HepG2 (cell line): ENCODE measurements at regions not wholly inside any gene's neighbourhood (a gene's known extent, or its start where the extent isn't known, plus 50 kb on each side); places are given as distances from the start of the nearest gene placed in this dataset.

Source experiments
- ATAC-seq: fragments of 200-7000 bp; cut with Tn5 transposase; 3 replicates; pipeline ENCODE4 v1.9.1; 2020; ENCODE audit warnings: mild to moderate bottlenecking, moderate library complexity
- BruUV-seq: library from RNA; stranded (reverse); fragments of 400-500 nt; replicated peaks from 2 replicates; lab custom pipeline; 2021; lab: Mats Ljungman, UMichigan
- CTCF ChIA-PET: fragments of 300-600 bp; formaldehyde crosslinking; extraction: SDS; loops from one replicate; lab custom pipeline; 2021; ENCODE audit warnings: low total read pairs, inconsistent platforms, low intra/inter-chr PET ratio; lab: Yijun Ruan, JAX
- POLR2A ChIA-PET: fragments of 350-600 bp; sonication (Branson Sonifier 250); formaldehyde crosslinking; loops from one replicate; lab custom pipeline; 2020; ENCODE audit warnings: antibody characterized with exemption, inconsistent platforms; lab: Yijun Ruan, JAX
- DNase-seq: peaks from one replicate; pipeline ENCODE4 v3.0.0-alpha.2; 2015; ENCODE audit warnings: low spot score
- FAIRE-seq: peaks from 3 replicates; lab custom pipeline; 2011; peaks lifted over from hg19 to GRCh38; lab: Jason Lieb, UNC
- H2AFZ ChIP-seq: one replicate; pipeline ENCODE4 v1.6.1; 2011; ENCODE audit warnings: low read length, inconsistent platforms
- H3K27ac ChIP-seq: fragments of 300-600 bp; 3 replicates; pipeline ENCODE4 v1.8.0; 2011; ENCODE audit warnings: mixed run types, mild to moderate bottlenecking, mixed read lengths, low read length, inconsistent platforms; ENCODE audit not compliant: insufficient read depth; ENCODE audit errors: extremely low read length
- H3K27me3 ChIP-seq, 2 experiments: fragments of 200-600 bp in 1 of 2; 2 replicates in 1 of 2; 3 replicates in 1 of 2; pipeline versions ENCODE4 v1.6.0 to v1.8.0; 2011; ENCODE audit warnings: low read length in 2 of 2, mild to moderate bottlenecking in 2 of 2, moderate library complexity in 2 of 2, inconsistent platforms in 1 of 2; ENCODE audit not compliant: insufficient read depth in 2 of 2, control insufficient read depth in 1 of 2
- H3K36me3 ChIP-seq, 2 experiments: fragments of 200-600 bp in 1 of 2; replicated peaks in 1 of 2; 2 replicates in 1 of 2; 3 replicates in 1 of 2; pipeline versions ENCODE4 v1.5.1 to v1.8.0; 2011; ENCODE audit warnings: low read length in 2 of 2, inconsistent platforms in 1 of 2; ENCODE audit not compliant: insufficient read depth in 2 of 2, control insufficient read depth in 1 of 2
- H3K4me1 ChIP-seq: 2 replicates; pipeline ENCODE4 v1.5.1; 2012; ENCODE audit warnings: low read length, inconsistent platforms; ENCODE audit not compliant: insufficient read depth
- H3K4me2 ChIP-seq: 2 replicates; pipeline ENCODE4 v1.6.0; 2011; ENCODE audit warnings: low read depth, low read length, inconsistent platforms
- H3K4me3 ChIP-seq, 3 experiments: fragments of 200-600 bp in 1 of 3; sonication (generic), shearing (Covaris generic) in 1 of 3; replicated peaks in 1 of 3; 2 replicates each; pipeline ENCODE4 v1.5.1; 2011 to 2016; ENCODE audit warnings: low read length in 3 of 3, inconsistent platforms in 2 of 3, low read depth in 2 of 3, mild to moderate bottlenecking in 2 of 3, control low read depth in 1 of 3, mixed read lengths in 1 of 3; ENCODE audit not compliant: insufficient read depth in 1 of 3
- H3K79me2 ChIP-seq: one replicate; pipeline ENCODE4 v1.6.1; 2011; ENCODE audit warnings: low read length, inconsistent platforms; ENCODE audit not compliant: insufficient read depth
- H3K9ac ChIP-seq: 2 replicates; pipeline ENCODE4 v1.6.0; 2011; ENCODE audit warnings: mild to moderate bottlenecking, low read depth, low read length, inconsistent platforms; ENCODE audit not compliant: insufficient read depth
- H3K9me3 ChIP-seq: 2 replicates; pipeline ENCODE4 v1.5.1; 2012; ENCODE audit warnings: mild to moderate bottlenecking, low read length
- H4K20me1 ChIP-seq: 2 replicates; pipeline ENCODE4 v1.6.0; 2011; ENCODE audit warnings: inconsistent platforms, mild to moderate bottlenecking, low read length, moderate library complexity; ENCODE audit not compliant: insufficient read depth
- ARID5B ChIP-seq: IDR thresholded peaks from 2 replicates; pipeline ENCODE4 v1.4.0; 2020; ENCODE audit warnings: mild to moderate bottlenecking, missing genetic modification reagents
- ATF7 ChIP-seq, 2 experiments: fragments of 450-650 bp in 1 of 2; sonication (generic) in 1 of 2; formaldehyde crosslinking in 1 of 2; IDR thresholded peaks; 2 replicates each; pipeline versions ENCODE4 v1.4.0 to v1.6.1; 2016 to 2020; ENCODE audit warnings: antibody characterized with exemption in 1 of 2, mild to moderate bottlenecking in 1 of 2, missing genetic modification reagents in 1 of 2
- ERF ChIP-seq: IDR thresholded peaks from 2 replicates; pipeline ENCODE4 v1.6.1; 2018; ENCODE audit warnings: missing biosample characterization, missing genetic modification reagents
- FOXA1 ChIP-seq, 2 experiments: fragments of 450-650 bp in 1 of 2; sonication (generic) in 1 of 2; formaldehyde crosslinking in 1 of 2; IDR thresholded peaks; 2 replicates each; pipeline versions ENCODE4 v1.4.0 to v1.6.1; 2016 to 2020; ENCODE audit warnings: missing genetic modification reagents in 1 of 2
- NFKB2 ChIP-seq: sonication (generic); formaldehyde crosslinking; IDR thresholded peaks from 2 replicates; pipeline ENCODE4 v1.4.0; 2020; ENCODE audit warnings: missing genetic modification reagents, borderline replicate concordance
- RBAK ChIP-seq: sonication (generic); formaldehyde crosslinking; IDR thresholded peaks from 2 replicates; pipeline ENCODE4 v1.5.1; 2020; ENCODE audit warnings: mild to moderate bottlenecking, missing genetic modification reagents
- SUZ12 ChIP-seq: fragments of 150-350 bp; IDR thresholded peaks from 2 replicates; pipeline ENCODE4 v1.6.1; 2014; ENCODE audit warnings: low read depth, low read length
- TBX3 ChIP-seq: fragments of 450-650 bp; IDR thresholded peaks from 2 replicates; pipeline ENCODE4 v1.6.1; 2017; ENCODE audit warnings: antibody characterized with exemption, mild to moderate bottlenecking, inconsistent platforms, borderline replicate concordance
- TRIM24 ChIP-seq: sonication (generic); formaldehyde crosslinking; IDR thresholded peaks from 2 replicates; pipeline ENCODE4 v1.8.0; 2022; ENCODE audit warnings: mild to moderate bottlenecking, missing genetic modification reagents
- ZNF124 ChIP-seq: sonication (generic); formaldehyde crosslinking; IDR thresholded peaks from 2 replicates; pipeline ENCODE4 v1.4.0; 2020; ENCODE audit warnings: missing genetic modification reagents
- ZNF207 ChIP-seq: fragments of 450-650 bp; IDR thresholded peaks from 2 replicates; pipeline ENCODE4 v1.6.1; 2016; ENCODE audit warnings: antibody characterized with exemption, borderline replicate concordance
- ZNF441 ChIP-seq: sonication (generic); formaldehyde crosslinking; IDR thresholded peaks from 2 replicates; pipeline ENCODE4 v1.7.0; 2021; ENCODE audit warnings: missing genetic modification reagents, borderline replicate concordance
- ZSCAN12 ChIP-seq: sonication (generic); formaldehyde crosslinking; IDR thresholded peaks from 2 replicates; pipeline ENCODE4 v1.9.0; 2021; ENCODE audit warnings: mild to moderate bottlenecking, missing genetic modification reagents
- WGBS: methylation state at CpG from one replicate; pipeline ENCODE4 v1.1.6; 2017; ENCODE audit warnings: low lambda C conversion rate; 5-methylcytosine and 5-hydroxymethylcytosine counted together
- in situ Hi-C: cut with HindIII; loops from 2 replicates; pipeline ENCODE4 v1.10.0; 2017; ENCODE audit warnings: low pct_unique_long_range_greater_than_20kb; ENCODE audit not compliant: extremely low pct_ligation_motif_present
- intact Hi-C: fragments of 100-400 bp; cut with micrococcal nuclease; formaldehyde crosslinking; loops from one replicate; pipeline ENCODE4 v1.10.0; 2022; ENCODE audit not compliant: unreplicated experiment
- TF ChIP-seq, protein P1 (sequence below): sonication (generic); formaldehyde crosslinking; IDR thresholded peaks from 2 replicates; pipeline ENCODE4 v1.5.1; 2020; ENCODE audit warnings: missing genetic modification reagents, mild to moderate bottlenecking, borderline replicate concordance

GRCh38 chr13:73903561-73903960, 230.6 kb downstream of the KLF12 start:
- H3K79me2 ChIP-seq, result no peaks in the 10 kb centered on the region
- H3K4me1 ChIP-seq, result no peaks in the 10 kb centered on the region
- H3K9ac ChIP-seq, result no peak overlapping the region
- H3K27ac ChIP-seq, result no peak overlapping the region
- H3K27me3 ChIP-seq, result no peaks in the 10 kb centered on the region
- WGBS, result 70% methylated on average over 6 of the region's 7 CpGs
- no peak for DNase-seq
- H3K36me3 ChIP-seq, result no peaks in the 10 kb centered on the region
- FAIRE-seq, result no peak
- H4K20me1 ChIP-seq, result no peaks in the 10 kb centered on the region
- no TSS peak for BruUV-seq
- H3K4me3 ChIP-seq, result no peak overlapping the region
- no peaks in the 10 kb centered on the region for H3K9me3 ChIP-seq
- ChIA-PET CTCF (no interaction called here), POLR2A (no interaction called here)
- no peak overlapping the region for H3K4me2 ChIP-seq
- no peak for TF ChIP-seq NFKB2 (CRISPR knock-in tag)
- no peak for TF ChIP-seq ZSCAN12 (CRISPR knock-in tag)
- no peak for TF ChIP-seq SUZ12
- no peak for TF ChIP-seq ZNF207
- TF ChIP-seq ZNF124 (CRISPR knock-in tag), result no peak
- TF ChIP-seq TRIM24 (CRISPR knock-in tag), result no peak
- no peak for TF ChIP-seq ARID5B (CRISPR knock-in tag)
- no peak for TF ChIP-seq ATF7 (IDR thresholded peaks at IDR 0.05)
- no peak for TF ChIP-seq ATF7 (CRISPR knock-in tag; IDR thresholded peaks at IDR 0.05)
- no peak for TF ChIP-seq RBAK (CRISPR knock-in tag)
- no peak for TF ChIP-seq ZNF441
- no peak for TF ChIP-seq ERF (CRISPR knock-in tag)
- TF ChIP-seq TBX3, result no peak
- no peak for TF ChIP-seq FOXA1 (IDR thresholded peaks at IDR 0.05)
- TF ChIP-seq FOXA1 (CRISPR knock-in tag; IDR thresholded peaks at IDR 0.05), result no peak
- TF ChIP-seq, protein P1, sequence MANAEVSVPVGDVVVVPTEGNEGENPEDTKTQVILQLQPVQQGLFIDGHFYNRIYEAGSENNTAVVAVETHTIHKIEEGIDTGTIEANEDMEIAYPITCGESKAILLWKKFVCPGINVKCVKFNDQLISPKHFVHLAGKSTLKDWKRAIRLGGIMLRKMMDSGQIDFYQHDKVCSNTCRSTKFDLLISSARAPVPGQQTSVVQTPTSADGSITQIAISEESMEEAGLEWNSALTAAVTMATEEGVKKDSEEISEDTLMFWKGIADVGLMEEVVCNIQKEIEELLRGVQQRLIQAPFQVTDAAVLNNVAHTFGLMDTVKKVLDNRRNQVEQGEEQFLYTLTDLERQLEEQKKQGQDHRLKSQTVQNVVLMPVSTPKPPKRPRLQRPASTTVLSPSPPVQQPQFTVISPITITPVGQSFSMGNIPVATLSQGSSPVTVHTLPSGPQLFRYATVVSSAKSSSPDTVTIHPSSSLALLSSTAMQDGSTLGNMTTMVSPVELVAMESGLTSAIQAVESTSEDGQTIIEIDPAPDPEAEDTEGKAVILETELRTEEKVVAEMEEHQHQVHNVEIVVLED (CRISPR knock-in tag), result no peak
- intact Hi-C loops, result no loop called here
- in situ Hi-C loops, result no loop called here
- no peak overlapping the region for H2AFZ ChIP-seq
- no peak for ATAC-seq
